ENCODE measurements at regions not wholly inside any gene's neighbourhood (a gene's known extent, or its start where the extent isn't known, plus 50 kb on each side); places are given as distances from the start of the nearest gene placed in this dataset.
A peak's percentile ranks its signal among the peaks of the same experiment; 100 is the strongest.
"Not testable (repeated sequence)": the region's sequence is repeated elsewhere in the genome, so short reads cannot be mapped to it uniquely, and the experiment has no call there.

DNA sequence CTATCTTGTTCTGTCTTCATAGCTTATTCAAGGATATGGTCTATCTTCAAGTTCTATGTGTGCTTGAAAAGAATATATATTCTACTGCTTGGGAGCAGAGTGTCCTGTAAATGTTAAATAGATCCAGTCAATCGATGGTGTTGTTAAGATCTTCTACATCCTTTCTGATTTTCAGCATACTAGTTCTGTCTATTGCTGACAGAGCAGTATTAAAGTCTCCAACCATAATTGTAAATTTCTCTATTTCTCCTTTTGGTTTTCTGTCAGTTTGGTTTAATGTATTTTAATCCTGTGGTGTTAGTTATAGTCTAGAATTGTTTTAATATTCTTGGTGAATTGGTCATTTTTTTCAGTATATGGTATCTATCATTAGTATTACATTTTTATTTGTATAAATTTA lies 124.0 kb upstream of the COX7C start:
- DNase-seq (ENCODE audit: low spot score) (no peak), FAIRE-seq (no peak)

DNA sequence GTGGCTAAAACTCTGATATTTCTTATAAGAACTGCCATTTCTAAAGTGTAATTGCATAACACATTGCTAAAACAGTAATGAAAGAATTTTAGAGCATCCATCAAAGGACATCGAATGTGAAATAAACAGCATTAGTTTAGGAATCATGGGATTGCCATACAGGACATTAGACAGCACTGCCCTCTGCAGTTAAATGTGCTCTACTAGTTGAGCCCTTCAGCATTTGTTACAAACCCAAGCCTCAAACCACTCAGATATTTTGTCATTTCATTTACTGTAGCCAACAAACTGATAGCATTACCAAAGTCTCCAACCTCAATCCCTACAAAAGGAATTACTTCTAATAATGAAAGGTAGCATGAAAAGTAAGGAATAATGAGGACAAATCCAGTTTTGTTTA lies 116.8 kb upstream of the COX7C start:
- FAIRE-seq: no peak

GRCh38 chr5:86507574-86507973 lies 110.2 kb upstream of the COX7C start:
- no peak for FAIRE-seq
- DNase-seq (ENCODE audit: low spot score): no peak

More for the DNA sequence above, 116.8 kb upstream of the COX7C start:
- peak; percentile 9 for DNase-seq (ENCODE audit: low spot score)

DNA sequence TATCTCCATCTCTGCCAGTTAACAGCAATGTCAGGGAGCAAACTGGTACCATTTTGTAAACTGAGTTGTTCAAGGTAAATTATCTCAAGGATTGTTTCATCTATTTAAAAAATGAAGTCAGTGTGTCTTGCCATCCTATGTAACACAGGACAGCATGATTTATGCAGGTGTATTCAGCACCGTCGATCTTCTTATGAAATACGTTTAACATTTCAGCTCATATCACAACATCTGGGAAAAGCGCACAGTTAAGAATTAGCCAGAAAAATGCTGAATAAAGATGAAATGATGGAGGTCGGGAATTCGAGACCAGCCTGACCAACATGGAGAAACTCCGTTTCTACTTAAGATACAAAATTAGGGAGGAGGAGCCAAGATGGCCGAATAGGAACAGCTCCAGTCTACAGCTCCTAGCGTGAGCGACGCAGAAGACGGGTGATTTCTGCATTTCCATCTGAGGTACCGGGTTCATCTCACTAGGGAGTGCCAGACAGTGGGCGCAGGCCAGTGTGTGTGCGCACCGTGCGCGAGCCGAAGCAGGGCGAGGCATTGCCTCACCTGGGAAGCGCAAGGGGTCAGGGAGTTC lies 107.3 kb upstream of the COX7C start:
- not testable (repeated sequence) for FAIRE-seq; DNase-seq (ENCODE audit: low spot score)

DNA sequence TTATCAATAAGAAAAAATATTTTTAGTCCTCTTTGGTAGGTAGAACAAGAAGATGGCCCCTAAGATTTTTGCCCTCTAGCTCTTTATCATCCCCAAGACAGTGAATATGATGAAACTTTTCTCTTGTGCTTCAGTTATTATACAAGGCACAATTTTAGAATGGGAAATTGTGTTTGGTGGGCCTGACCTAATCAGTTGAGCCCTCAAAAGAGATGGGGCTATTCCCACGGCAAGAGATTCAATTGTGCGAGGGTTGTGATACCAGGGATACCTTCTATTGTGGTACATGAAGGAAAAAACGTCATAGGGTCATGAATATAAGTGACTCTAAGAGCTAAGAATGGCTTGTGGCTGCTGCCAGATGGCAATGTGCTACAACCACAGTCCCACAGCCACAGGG lies 94.0 kb upstream of the COX7C start:
- DNase-seq (ENCODE audit: low spot score) (no peak), FAIRE-seq (no peak)

- DNase-seq (ENCODE audit: low spot score) (no peak), FAIRE-seq (no peak)
Measured at GRCh38 chr5:86525622-86526021, 92.1 kb upstream of the COX7C start.

DNA sequence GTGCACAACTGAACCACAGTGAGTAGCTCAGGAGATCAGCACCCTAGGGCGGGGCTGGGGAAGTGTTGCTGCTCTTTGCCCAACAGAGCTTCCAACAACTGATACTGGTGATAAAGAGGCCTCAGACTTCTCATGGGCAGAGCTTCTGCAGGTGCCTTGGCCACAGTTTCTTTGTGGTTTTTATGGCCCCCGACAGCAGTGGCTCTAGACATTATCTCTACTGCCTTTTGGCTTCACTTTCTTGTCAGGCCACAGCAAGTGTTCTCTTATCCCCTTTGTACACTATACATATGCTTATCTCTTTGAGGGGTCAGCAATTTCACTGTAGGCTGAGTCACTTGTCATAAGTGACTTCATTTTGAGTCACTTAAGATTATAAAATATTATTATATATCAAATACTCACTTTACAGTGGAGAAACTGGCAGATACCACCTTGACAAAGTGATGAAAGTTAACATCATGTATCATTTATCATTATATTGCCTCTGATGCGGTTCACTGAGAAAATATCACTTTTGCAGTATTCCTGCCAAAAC lies 90.9 kb upstream of the COX7C start:
- FAIRE-seq: no peak

GRCh38 chr5:86532429-86532828 lies 85.3 kb upstream of the COX7C start:
- FAIRE-seq (no peak), DNase-seq (ENCODE audit: low spot score) (no peak)

More for the DNA sequence above, 90.9 kb upstream of the COX7C start:
- DNase-seq (ENCODE audit: low spot score): no peak

DNA sequence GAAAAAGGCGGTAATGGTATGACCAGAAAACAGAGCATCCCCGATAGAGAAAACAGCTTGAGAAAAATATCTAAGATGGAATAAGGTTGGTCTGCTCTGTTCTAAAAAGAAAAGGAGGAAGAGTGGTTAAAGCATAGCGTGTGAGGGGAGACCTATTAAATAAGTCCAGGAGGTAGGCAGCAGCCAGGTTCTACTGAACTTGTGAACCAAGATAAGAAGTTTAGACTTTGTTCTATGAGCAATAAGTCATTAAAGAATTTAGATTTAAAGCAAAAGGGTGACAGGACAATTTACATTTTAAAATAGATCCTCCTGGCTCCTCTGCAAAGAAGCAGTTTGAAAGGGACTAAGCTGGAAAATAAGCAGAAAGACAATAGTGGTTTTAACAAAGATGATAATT lies 81.3 kb upstream of the COX7C start:
- FAIRE-seq: no peak
- no peak for DNase-seq (ENCODE audit: low spot score)

- FAIRE-seq (no peak), DNase-seq (ENCODE audit: low spot score) (no peak)
Measured at GRCh38 chr5:86542532-86542931, 75.2 kb upstream of the COX7C start.

DNA sequence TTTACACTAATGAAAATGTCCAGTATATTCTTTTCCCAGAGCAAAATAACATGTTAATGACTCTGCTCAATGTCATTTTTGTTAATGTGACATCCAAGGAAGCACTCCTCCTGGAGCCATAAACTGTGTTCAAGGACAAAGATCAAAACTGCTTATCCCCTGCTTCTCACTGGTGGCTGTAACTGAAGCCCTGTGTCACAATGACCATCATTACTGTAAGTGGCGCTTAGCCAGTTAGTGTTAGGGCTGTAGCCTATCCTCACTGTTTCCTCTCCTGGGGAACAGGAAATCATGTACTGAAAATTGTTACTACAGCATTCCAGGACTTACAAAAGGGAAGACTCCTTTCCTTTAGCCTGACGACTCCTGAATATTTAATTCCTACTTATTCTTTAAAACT lies 71.7 kb upstream of the COX7C start:
- DNase-seq (ENCODE audit: low spot score) (no peak), FAIRE-seq (no peak)

GRCh38 chr5:86546582-86546981 lies 71.2 kb upstream of the COX7C start:
- no peak for FAIRE-seq
- DNase-seq (ENCODE audit: low spot score): no peak

- DNase-seq (ENCODE audit: low spot score) (no peak), FAIRE-seq (no peak)
Measured at GRCh38 chr5:86554638-86555037, 63.1 kb upstream of the COX7C start.

- FAIRE-seq (no peak), DNase-seq (ENCODE audit: low spot score) (no peak)
Measured at GRCh38 chr5:86557920-86558319, 59.8 kb upstream of the COX7C start.

- FAIRE-seq: no peak
- no peak for DNase-seq (ENCODE audit: low spot score)
Measured at GRCh38 chr5:86565197-86565789, 52.4 kb upstream of the COX7C start.

- DNase-seq (ENCODE audit: low spot score); FAIRE-seq: not testable (repeated sequence)
Measured at GRCh38 chr5:86566030-86566429, 51.7 kb upstream of the COX7C start.
